ENCODE measurements at regions not wholly inside any gene's neighbourhood (a gene's known extent, or its start where the extent isn't known, plus 50 kb on each side); places are given as distances from the start of the nearest gene placed in this dataset.

DNA sequence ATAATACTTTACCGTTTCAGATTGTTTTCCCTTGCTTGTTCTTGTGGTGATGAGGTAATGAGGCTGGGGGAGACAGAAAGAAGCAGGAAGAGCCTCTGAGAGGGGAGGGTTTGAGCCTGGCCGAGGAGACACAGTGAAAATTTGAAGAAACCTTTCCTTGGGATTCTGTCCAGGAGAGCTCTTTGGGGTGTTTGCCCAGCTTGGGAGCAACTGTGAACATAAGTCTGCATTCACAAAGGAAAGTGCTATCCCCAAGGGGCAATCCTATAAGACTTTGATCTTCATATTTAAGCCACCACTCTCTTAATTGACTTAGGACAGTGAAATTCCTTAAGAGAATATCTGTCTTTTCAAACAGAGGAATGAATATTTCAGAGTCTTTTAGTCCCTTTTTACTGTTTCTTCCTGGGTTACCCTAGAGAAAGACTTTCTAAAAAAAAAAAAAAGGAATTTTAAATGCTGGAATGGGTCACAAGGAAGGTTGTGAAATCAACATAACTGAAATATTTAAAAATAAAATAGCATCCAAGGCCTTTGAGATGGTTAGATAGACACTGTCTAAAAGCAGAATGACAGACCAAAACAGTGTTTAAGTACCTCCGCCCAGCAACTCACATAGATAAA is 52.5 kb upstream of the STAM2 start:
- DNase-seq (ENCODE audit: missing footprints) (no peak), ATAC-seq (no peak)
- intact Hi-C loops (cut with DNase I): no loop called here

DNA sequence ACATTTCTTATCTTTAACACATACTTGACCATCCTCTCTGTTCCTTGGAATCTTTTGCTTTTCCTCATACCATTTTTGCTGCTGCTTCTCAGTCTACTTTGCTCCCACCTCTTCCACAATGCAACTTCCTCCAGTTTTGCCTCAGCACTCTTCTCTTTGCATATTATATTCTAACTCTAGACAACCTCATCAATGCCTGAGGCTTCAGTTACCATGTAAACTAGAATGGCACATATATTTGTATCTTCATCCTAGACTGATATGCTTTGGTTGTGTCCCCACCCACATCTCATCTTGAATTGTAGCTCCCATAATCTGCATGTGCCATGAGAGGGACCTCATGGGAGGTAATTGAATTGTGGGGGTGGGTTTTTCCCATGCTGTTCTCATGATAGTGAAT is 55.9 kb upstream of the STAM2 start:
- no peak for ATAC-seq
- DNase-seq (ENCODE audit: missing footprints): no peak
- intact Hi-C loops (cut with DNase I): no loop called here

DNA sequence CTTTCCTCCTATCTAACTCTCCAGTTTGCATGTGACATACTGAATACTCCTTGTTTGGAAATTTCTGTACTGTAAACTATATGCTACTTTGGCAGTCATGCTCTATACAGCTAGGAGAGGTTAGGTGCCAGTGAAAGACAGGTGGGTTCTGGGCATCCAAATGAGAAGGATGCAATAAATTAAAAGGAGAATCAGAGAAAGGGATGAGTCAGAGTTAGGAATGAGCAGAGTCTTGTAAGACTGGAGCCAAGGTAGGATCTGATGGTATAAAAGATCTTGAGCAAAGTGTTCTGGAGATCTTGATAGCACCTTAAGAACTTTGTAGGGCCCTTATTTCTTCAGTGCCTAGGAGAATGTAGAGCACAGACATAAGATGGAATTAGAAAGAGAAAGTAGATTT is 58.7 kb upstream of the STAM2 start:
- no peak for DNase-seq (ENCODE audit: missing footprints)
- intact Hi-C loops (cut with DNase I): no loop called here
- no peak for ATAC-seq

DNA sequence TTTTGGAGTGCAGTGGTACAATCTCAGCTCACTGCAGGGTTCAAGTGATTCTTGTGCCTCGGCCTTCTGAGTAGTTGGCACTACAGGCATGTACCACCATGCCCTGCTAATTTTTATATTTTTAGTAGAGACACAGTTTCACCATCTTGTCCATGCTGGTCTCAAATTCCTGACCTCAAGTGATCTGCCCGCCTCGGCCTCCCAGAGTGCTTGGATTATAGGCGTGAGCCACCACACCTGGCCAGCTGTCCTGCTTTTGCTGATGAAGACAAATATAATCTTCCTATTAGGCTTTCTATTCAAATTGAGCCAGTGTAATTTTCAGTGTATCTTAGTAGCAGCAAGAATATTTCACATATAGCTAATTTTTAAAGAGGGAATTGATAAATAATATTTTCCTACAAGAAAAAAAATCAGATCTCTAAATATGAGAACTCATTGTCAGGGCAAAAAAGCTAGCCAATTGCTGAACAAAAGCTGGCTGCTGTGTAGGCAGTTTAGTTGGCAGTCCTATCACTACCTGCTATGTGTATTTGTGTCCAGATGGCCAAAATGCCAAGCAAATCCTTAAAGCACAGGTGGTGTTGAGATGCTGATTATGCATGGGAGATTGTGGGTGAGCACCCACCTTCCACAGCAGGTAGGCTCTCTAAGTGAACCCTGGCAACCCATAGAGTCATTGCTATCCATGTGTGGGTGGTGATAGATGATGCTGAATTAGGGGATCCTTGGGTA is 60.8 kb upstream of the STAM2 start:
- intact Hi-C loops (cut with DNase I): no loop called here
- DNase-seq (ENCODE audit: missing footprints): no peak
- no peak for ATAC-seq

DNA sequence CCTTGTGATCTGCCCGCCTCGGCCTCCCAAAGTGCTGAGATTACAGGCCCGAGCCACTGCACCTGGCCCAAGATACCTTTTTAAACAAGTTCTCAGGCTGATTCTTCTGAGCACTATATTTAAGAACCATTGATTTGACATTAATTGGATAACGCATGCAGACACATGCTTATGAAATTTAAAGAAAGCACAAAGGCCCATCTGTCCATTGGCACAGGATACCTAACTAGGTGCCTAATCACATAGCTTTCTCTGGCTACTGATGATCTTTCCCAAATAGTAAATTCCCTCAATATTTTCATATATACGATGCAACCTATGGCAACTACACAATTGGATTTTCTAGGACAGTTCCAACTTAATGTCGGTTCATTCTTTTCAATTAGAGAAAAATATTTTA is 62.5 kb upstream of the STAM2 start:
- DNase-seq (ENCODE audit: missing footprints) (no peak), ATAC-seq (no peak)
- intact Hi-C loops (cut with DNase I): no loop called here

DNA sequence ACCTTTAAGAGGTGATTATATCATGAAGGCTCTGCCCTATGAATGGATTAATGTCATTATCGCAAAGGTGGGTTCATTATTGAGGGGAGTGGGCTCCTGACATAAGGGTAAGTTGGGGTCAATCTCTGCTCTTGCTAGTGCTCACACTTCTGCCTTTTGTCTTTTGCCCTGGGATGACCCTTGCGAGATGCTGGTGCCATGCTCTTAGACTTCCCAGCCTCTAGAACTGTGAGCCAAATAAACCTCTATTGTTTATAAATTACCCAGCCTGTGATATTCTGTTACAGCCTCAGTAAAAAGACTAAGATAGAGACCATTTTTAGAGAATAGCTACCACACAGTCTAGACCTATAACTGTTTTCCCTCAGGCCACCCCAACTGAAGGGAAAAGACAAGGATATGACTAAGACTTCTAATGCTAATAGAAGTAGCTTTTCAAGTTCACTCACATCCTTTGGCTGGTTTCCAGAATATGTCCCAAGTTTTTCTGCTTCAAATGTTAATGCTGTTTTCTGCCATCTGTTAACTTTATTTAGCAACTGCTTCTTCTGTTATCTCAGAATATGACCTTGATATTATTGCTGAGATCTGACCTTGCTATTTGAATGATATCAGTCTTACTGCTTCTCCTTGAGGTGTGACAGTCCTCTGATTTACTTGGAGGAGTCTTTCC is 65.1 kb upstream of the STAM2 start:
- no peak for DNase-seq (ENCODE audit: missing footprints)
- ATAC-seq: no peak
- intact Hi-C loops (cut with DNase I): no loop called here

DNA sequence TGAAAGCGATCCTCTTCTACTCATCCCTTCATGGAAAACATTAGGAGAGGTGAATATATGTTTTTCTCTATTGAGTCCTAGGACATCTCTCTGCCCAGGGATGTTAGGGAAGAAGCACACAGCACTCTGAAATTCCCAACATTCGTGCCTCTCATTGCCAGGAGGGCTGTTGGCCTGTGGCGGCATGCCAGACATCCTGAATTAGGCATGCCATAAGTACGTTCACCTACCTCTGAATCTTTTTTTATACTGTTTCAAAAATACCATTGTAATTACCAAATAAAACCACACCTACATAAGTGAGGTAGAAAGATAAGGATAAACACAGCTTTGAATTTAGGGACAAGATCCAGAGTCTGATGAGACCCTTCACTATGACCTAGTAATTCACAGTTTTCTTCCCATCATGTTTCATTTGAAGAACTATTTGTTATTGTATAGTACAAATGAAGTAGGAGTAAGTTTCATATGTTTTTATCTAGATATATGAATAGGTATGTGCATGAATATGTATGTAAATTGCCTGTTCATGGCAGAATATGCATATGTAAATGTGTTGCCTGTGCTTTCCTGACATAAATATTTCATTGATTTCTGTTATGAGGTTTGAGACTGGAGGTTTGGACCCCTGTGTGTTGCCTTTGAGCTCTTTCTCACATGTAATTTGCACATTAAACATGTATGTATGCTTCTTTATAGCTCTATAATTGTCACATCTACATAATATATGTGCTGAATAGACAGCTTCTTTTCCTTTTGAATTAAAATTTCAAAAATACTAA is 66.6 kb upstream of the STAM2 start:
- DNase-seq (ENCODE audit: missing footprints) (no peak), ATAC-seq (no peak)

DNA sequence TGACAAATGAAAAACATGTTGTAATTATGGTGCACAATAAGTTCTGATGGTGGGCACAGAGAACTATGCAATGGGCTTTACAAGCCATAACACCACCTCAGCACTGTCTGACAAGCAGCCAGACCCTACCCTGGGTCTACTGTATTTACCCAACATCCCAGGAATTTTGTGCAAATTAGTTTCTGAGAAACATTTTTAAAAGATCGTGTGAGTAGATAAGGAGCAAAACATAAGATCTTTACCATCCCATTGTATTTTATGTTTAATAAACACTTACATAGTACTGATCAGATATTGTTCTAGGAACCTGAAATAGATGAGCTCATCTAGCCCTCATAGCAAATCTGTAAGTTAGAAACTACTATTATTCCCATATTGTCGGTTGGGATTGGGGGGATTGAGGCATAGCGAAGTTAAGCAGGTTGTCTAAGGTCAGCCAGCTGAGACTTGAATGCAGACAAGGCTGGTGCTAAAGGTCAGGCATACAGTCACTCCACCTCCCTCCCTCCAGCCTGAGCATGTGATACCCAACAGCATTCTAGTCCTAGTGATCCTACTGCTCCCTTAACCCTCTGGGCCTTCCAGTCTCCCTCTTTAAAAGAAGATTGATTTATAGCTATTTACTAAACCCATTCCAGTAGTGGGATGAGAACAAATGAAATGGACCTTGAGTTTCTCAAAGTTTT is 67.4 kb upstream of the STAM2 start:
- no peak for DNase-seq (ENCODE audit: missing footprints)
- ATAC-seq: no peak

More for the DNA sequence above, 66.6 kb upstream of the STAM2 start:
- intact Hi-C loops (cut with DNase I): no loop called here

DNA sequence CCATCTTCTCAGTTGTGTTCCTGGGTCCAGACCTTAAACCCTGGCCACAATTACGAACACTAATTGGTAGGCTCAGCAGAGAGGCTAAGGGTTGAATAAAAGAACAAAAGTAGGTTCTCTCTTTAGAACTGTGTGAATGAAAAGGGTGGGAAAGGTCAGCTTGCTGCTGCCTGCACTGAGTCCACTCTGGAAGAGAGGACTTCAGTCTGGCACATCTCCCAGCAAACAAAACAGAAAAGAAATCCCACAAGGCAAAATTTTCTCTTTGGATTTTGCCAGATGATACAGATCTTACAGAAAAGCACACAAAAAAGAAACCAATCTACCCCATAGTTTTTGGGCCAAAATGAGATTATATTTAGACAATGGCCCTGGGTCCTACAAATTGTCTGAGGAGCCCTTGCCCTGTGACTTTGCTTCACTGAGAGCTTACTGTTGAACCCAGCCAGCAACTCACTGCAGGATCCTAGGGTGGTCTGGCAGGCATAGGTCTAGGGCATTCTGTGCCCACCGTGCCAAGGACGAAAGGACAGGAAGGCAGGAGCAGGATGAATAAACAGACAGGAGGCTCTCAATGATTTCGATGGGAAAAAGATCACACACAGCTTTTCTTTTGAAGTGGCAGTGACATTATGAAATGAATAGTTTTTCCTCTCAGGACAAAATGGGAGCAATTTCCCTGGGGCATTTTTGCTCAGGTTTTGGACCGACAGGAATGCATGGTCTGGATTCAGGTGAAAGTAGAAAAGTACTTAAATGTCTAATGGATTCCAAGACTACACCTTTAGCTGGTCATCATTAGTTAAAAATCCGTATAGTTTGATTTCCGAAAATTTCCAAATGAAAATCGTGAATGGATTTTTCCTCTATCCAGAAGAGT is 68.4 kb upstream of the STAM2 start:
- intact Hi-C loops (cut with DNase I): no loop called here
- peak; percentile 48 for ATAC-seq
- DNase-seq (ENCODE audit: missing footprints): no peak

More for the DNA sequence above, 67.4 kb upstream of the STAM2 start:
- intact Hi-C loops (cut with DNase I): no loop called here

DNA sequence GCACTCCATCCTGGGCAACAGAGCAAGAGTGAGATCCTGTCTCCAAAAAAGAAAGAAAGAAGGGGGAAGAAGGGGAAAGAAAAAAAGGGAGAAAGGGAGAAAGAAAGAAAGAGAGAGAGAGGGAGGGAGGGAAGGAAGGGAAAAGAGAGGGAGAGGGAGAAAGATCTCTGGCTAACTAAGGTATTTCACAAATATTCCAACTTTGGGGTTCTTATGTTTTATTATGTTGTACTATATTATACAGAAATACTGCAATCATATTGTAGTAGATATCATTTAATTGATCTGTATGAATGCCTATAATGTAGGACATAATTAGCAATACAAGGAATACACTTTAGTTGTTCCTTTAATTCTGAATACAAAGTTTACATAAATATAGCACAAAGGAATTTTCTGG is 70.1 kb upstream of the STAM2 start:
- ATAC-seq (no peak), DNase-seq (ENCODE audit: missing footprints) (no peak)
- intact Hi-C loops (cut with DNase I): no loop called here

DNA sequence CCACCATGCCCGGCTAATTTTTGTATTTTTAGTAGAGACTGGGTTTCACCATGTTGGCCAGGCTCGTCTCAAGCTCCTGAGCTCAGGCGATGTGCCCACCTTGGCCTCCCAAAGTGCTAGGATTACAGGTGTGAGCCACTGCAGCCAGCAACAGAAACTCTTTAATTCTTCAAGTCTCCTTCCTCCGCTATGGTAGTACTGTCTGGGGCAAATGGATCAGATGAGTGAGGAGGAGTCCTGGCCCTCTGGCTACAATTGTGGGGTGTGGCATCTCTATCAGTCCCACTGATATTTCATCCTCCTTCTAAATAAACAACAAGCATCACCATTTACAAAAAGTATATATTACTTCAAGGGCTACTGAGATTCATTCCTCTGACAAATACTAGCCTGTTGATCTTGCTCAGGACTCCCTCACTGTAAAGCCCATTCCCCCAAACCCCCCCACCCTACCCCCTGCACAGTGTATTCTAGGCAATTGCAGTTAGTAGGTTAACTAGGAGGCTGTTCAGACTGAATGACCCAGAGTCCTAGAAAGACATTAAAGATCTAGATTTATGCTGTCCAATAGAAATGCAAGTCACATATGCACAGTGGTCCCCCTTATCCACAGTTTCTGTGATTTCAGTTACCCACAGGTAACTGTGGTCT is 71.2 kb upstream of the STAM2 start:
- ATAC-seq: no peak
- no peak for DNase-seq (ENCODE audit: missing footprints)
- intact Hi-C loops (cut with DNase I): no loop called here

DNA sequence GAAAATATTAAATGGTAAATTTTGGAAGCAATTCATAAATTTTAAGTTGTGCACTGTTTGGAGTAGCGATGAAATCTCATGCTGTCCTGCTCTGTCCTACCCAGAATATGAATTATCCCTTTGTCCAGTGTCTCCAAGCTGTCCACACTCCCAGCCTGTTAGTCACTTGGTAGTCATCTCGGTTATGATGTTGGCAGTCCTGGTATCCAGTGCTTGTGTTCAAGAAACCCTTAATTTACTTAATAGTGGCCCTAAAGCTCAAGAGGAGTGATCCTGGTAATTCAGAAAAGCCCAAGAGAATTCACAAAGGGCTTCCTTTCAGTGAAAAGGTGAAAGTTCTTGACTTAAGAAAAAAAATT is 71.8 kb upstream of the STAM2 start:
- no peak for DNase-seq (ENCODE audit: missing footprints)
- ATAC-seq: no peak
- intact Hi-C loops (cut with DNase I): no loop called here

DNA sequence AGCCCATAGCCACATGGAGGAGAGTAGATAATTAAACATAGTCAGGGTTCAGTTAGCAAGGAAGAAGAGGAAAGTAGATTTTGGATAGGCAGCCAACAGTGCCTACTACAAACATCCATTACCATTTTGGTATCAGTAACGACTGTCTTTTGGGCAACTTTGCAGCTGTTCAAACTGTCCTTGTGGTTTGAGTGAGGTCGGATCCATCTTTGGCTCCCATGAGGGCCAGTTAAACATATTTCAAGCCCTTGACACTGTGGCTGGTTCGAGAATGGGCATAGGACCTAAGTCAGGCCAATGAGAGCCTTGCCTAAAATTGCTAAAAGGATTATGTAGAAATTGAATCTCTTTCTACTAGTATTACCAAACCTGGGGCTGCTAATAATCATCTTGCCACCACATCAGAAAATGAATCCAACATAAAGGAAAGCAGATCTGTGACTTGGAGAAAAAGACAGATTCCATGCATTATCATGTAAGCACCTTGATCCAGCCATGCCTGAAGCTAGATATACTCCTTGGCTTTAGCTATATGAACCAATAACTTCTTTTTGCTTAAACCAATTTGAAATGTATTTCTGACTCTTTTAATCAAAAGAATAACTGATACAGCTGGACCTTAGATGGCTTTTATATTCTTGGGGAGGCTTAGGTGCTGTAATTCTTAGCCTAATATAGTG is 75.0 kb upstream of the STAM2 start:
- no peak for ATAC-seq
- no peak for DNase-seq (ENCODE audit: missing footprints)
- intact Hi-C loops (cut with DNase I): no loop called here

DNA sequence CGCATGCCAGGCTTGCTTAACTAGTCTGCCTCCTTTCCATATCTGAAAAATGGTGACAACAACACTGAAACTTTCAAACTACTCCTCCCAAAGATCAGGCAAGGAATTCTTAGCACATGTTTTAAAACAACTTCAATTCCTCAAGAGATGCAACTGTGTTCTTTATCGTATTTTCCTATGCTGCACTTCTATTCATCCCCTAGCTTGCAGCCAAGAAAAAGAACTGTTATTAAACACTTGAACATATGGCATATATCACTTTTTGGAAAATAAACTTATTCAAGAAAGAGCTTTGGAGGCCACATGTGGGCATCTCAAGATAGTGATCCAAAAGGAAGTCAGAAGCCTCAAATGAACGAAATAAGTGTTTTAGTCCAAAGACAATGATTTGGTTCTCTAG is 75.6 kb upstream of the STAM2 start:
- intact Hi-C loops (cut with DNase I): no loop called here
- ATAC-seq: no peak

DNA sequence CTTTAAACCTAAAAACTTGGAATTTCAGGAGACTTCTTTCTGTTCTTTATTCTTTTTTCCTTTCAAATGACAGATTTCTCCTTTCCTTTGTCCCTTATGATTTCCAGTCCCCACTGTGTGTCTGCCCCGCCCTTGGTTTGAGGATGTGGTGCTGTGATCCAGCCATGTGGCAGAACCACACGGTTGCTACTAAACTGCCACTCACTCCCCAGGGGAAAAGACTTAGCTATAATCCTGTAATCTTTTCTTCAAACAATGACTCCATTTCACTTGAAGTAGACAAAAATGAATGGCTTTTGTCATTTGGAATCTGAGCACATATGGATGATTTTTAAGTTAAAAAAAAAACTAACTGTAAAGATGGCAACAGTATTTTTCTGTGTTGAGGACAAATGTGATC is 76.2 kb upstream of the STAM2 start:
- no peak for ATAC-seq
- DNase-seq (ENCODE audit: missing footprints): no peak
- intact Hi-C loops (cut with DNase I): no loop called here

More for the DNA sequence above, 75.6 kb upstream of the STAM2 start:
- no peak for DNase-seq (ENCODE audit: missing footprints)

DNA sequence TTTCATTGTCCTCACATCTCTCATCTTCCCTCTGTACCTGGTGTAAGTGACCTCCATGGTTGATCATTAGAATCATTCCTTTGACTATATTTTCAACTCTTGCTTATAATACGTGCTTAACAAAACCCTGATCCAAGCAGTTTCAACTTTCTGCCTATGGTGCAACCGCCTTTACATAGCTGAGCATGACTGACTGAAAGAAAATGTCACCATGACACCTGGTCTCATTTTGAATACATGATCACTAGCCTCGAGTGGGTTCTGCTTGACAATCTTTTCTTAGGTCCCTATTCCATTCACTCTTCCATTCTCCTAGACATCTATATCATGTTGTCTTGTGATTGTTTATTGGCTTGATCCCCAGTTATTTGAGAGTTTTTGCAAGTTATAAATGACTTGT is 78.9 kb upstream of the STAM2 start:
- DNase-seq (ENCODE audit: missing footprints) (no peak), ATAC-seq (no peak)
- intact Hi-C loops (cut with DNase I): no loop called here

DNA sequence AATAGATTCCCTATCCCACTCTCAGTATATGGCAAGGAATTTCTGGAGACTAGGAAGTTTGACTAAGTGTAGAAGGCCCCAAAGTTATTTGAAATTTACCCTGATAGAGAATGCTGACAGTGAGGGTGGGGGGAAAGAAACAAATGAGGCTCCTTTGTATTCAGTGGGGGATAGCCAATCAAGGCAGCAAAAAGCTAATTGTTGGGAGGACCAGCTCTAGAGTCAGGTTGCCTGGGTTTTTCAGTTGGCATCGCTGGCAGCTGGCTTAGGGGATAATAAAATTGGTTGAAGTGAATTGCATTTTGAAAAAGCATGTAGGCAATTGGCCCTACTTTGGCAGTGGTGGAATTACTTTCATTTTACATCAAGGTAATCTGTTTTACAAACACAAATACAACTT is 79.4 kb upstream of the STAM2 start:
- intact Hi-C loops (cut with DNase I): no loop called here
- DNase-seq (ENCODE audit: missing footprints) (no peak), ATAC-seq (no peak)

All from Right ventricle myocardium inferior (tissue), 1 donor.